Panc1 (cell line): ENCODE measurements at regions not wholly inside any gene's neighbourhood (a gene's known extent, or its start where the extent isn't known, plus 50 kb on each side); places are given as distances from the start of the nearest gene placed in this dataset.
"Not testable (repeated sequence)": the region's sequence is repeated elsewhere in the genome, so short reads cannot be mapped to it uniquely, and the experiment has no call there.

Experiments used
- ATAC-seq: fragments of 200-7000 bp; cut with Tn5 transposase; 2 replicates; pipeline ENCODE4 v1.9.1; 2020; ENCODE audit warnings: mild to moderate bottlenecking, moderate library complexity
- BruUV-seq: library from RNA; stranded (reverse); fragments of 400-500 nt; replicated peaks from 2 replicates; lab custom pipeline; 2021; lab: Mats Ljungman, UMichigan
- CTCF ChIA-PET: fragments of 300-600 bp; sonication (Branson Sonifier 250); formaldehyde crosslinking; loops from one replicate; lab custom pipeline; 2022; ENCODE audit warnings: antibody characterized with exemption; lab: Charles Lee
- POLR2A ChIA-PET: fragments of 300-600 bp; sonication (Branson Sonifier 250); formaldehyde crosslinking; loops from one replicate; lab custom pipeline; 2022; ENCODE audit warnings: antibody characterized with exemption; lab: Charles Lee
- DNase-seq: peaks from one replicate; pipeline ENCODE4 v3.0.0-alpha.2; 2010; ENCODE audit warnings: low read depth, low spot score
- H3K27ac ChIP-seq: 2 replicates; pipeline ENCODE4 v1.5.1; 2011; ENCODE audit warnings: mild to moderate bottlenecking, low read length, inconsistent platforms
- H3K27me3 ChIP-seq: fragments of 200-500 bp; sonication (Bioruptor generic); 2 replicates; pipeline ENCODE4 v1.6.0; 2014; ENCODE audit warnings: low read length, inconsistent platforms; ENCODE audit not compliant: control insufficient read depth, insufficient read depth
- H3K36me3 ChIP-seq: fragments of 200-500 bp; sonication (Bioruptor generic); 2 replicates; pipeline ENCODE4 v1.5.1; 2014; ENCODE audit warnings: inconsistent platforms, mild to moderate bottlenecking, low read length, moderate library complexity; ENCODE audit not compliant: control insufficient read depth, insufficient read depth
- H3K4me1 ChIP-seq: 2 replicates; pipeline ENCODE4 v1.5.1; 2011; ENCODE audit warnings: inconsistent platforms, mild to moderate bottlenecking, low read length, moderate library complexity; ENCODE audit not compliant: control insufficient read depth, insufficient read depth
- H3K4me3 ChIP-seq, 2 experiments: 2 replicates each; pipeline ENCODE4 v1.5.1; 2011 to 2012; ENCODE audit warnings: low read depth in 2 of 2, low read length in 2 of 2, mild to moderate bottlenecking in 2 of 2, inconsistent platforms in 1 of 2, moderate library complexity in 1 of 2
- H3K9me3 ChIP-seq: fragments of 200-500 bp; sonication (Bioruptor generic); 2 replicates; pipeline ENCODE4 v1.5.1; 2014; ENCODE audit warnings: low read depth, mild to moderate bottlenecking, inconsistent platforms, low read length, moderate library complexity; ENCODE audit not compliant: control insufficient read depth, insufficient read depth
- POLR2AphosphoS5 ChIP-seq: IDR thresholded peaks from 2 replicates; pipeline ENCODE4 v1.6.1; 2012; ENCODE audit warnings: mild to moderate bottlenecking, low read depth, low read length, moderate library complexity
- SIN3A ChIP-seq: IDR thresholded peaks from 2 replicates; pipeline ENCODE4 v1.6.1; 2012; ENCODE audit warnings: low read depth, mild to moderate bottlenecking, low read length, moderate library complexity, borderline replicate concordance; ENCODE audit not compliant: insufficient read depth
- TCF7L2 ChIP-seq: IDR thresholded peaks from 2 replicates; pipeline ENCODE4 v1.6.1; 2011; ENCODE audit warnings: mild to moderate bottlenecking, low read depth, low read length, inconsistent platforms
- in situ Hi-C: cut with HindIII; loops from 2 replicates; pipeline ENCODE4 v1.10.0; 2016; ENCODE audit warnings: low sequenced_read_pairs, low pct_unique_long_range_greater_than_20kb
- intact Hi-C: fragments of 100-400 bp; cut with micrococcal nuclease; formaldehyde crosslinking; loops from one replicate; pipeline ENCODE4 v1.10.0; 2022; ENCODE audit not compliant: unreplicated experiment
- TF ChIP-seq, protein P1 (sequence below): fragments of 450-650 bp; IDR thresholded peaks from 2 replicates; pipeline ENCODE4 v1.5.1; 2017; ENCODE audit warnings: mild to moderate bottlenecking
- TF ChIP-seq, protein P2 (sequence below), 2 experiments: IDR thresholded peaks; 2 replicates each; pipeline ENCODE4 v1.6.1; 2011 to 2012; ENCODE audit warnings: low read depth in 2 of 2, control low read depth in 1 of 2, low read length in 1 of 2, mild to moderate bottlenecking in 1 of 2, moderate library complexity in 1 of 2; ENCODE audit not compliant: insufficient read depth in 1 of 2

DNA sequence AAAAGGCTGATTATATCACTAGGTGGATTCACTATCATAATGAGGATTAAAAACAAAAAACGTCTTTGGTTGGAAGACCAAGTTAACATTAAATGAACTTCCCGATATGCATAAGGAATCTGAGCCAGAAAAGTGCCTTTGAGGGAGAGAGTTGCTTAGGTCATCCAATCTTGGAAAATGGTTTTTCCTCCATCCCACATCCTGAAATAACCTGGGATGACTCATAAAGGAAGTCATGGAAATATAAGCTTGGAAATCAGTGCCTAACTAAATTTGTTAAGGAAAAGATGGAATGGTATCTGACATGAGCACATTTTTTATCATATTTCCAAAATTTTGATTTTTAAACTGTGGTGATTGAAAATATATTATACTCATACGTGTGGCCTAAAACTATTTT, 66.0 kb downstream of the KBTBD8 start:
- in situ Hi-C loops (no loop called here), intact Hi-C loops (no loop called here)
- no peaks in the 10 kb centered on the region for H3K36me3 ChIP-seq
- no peaks in the 10 kb centered on the region for H3K4me1 ChIP-seq
- H3K27ac ChIP-seq: no peak overlapping the region
- BruUV-seq: no TSS peak
- no peaks in the 10 kb centered on the region for H3K27me3 ChIP-seq
- no peak for ATAC-seq
- POLR2A ChIA-PET: no interaction called here
- H3K4me3 ChIP-seq: no peak overlapping the region
- no peak for DNase-seq
- H3K9me3 ChIP-seq: no peaks in the 10 kb centered on the region
- TF ChIP-seq TCF7L2 (no peak), SIN3A (no peak)
- CTCF ChIA-PET: no interaction called here

DNA sequence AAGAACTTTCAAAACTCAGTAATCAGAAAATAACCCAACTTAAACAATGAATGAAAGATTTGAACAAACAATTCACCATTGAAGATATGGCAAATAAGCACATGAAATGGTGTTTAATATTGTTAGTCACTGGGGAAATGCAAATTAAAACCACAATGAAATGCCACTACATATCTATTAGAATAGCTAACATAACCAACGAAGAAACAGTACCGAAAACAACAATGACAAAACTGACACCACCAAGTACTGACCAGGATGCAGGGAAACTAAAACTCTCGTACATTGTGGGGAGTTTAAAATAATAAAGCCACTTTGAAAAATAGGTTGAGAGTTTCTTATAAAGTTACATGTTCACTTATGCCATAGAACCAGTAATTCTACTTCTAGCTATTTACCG, 69.1 kb downstream of the KBTBD8 start:
- no peaks in the 10 kb centered on the region for H3K9me3 ChIP-seq
- H3K4me1 ChIP-seq: no peaks in the 10 kb centered on the region
- in situ Hi-C loops: no loop called here
- H3K27ac ChIP-seq: no peak overlapping the region
- no peaks in the 10 kb centered on the region for H3K36me3 ChIP-seq
- intact Hi-C loops: no loop called here
- DNase-seq (no peak), ATAC-seq (no peak)
- TF ChIP-seq, protein P1, sequence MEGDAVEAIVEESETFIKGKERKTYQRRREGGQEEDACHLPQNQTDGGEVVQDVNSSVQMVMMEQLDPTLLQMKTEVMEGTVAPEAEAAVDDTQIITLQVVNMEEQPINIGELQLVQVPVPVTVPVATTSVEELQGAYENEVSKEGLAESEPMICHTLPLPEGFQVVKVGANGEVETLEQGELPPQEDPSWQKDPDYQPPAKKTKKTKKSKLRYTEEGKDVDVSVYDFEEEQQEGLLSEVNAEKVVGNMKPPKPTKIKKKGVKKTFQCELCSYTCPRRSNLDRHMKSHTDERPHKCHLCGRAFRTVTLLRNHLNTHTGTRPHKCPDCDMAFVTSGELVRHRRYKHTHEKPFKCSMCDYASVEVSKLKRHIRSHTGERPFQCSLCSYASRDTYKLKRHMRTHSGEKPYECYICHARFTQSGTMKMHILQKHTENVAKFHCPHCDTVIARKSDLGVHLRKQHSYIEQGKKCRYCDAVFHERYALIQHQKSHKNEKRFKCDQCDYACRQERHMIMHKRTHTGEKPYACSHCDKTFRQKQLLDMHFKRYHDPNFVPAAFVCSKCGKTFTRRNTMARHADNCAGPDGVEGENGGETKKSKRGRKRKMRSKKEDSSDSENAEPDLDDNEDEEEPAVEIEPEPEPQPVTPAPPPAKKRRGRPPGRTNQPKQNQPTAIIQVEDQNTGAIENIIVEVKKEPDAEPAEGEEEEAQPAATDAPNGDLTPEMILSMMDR: no peak
- TF ChIP-seq, protein P2, sequence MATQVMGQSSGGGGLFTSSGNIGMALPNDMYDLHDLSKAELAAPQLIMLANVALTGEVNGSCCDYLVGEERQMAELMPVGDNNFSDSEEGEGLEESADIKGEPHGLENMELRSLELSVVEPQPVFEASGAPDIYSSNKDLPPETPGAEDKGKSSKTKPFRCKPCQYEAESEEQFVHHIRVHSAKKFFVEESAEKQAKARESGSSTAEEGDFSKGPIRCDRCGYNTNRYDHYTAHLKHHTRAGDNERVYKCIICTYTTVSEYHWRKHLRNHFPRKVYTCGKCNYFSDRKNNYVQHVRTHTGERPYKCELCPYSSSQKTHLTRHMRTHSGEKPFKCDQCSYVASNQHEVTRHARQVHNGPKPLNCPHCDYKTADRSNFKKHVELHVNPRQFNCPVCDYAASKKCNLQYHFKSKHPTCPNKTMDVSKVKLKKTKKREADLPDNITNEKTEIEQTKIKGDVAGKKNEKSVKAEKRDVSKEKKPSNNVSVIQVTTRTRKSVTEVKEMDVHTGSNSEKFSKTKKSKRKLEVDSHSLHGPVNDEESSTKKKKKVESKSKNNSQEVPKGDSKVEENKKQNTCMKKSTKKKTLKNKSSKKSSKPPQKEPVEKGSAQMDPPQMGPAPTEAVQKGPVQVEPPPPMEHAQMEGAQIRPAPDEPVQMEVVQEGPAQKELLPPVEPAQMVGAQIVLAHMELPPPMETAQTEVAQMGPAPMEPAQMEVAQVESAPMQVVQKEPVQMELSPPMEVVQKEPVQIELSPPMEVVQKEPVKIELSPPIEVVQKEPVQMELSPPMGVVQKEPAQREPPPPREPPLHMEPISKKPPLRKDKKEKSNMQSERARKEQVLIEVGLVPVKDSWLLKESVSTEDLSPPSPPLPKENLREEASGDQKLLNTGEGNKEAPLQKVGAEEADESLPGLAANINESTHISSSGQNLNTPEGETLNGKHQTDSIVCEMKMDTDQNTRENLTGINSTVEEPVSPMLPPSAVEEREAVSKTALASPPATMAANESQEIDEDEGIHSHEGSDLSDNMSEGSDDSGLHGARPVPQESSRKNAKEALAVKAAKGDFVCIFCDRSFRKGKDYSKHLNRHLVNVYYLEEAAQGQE (IDR thresholded peaks at IDR 0.05; ENCODE audit: insufficient read depth in 1 of 2, low read depth in 2 of 2, low read length in 1 of 2): no peak
- no peak for TF ChIP-seq POLR2AphosphoS5
- no peak for TF ChIP-seq SIN3A
- TF ChIP-seq TCF7L2: no peak
- ChIA-PET CTCF (no interaction called here), POLR2A (no interaction called here)
- no TSS peak for BruUV-seq
- H3K27me3 ChIP-seq: no peaks in the 10 kb centered on the region
- no peak overlapping the region for H3K4me3 ChIP-seq

DNA sequence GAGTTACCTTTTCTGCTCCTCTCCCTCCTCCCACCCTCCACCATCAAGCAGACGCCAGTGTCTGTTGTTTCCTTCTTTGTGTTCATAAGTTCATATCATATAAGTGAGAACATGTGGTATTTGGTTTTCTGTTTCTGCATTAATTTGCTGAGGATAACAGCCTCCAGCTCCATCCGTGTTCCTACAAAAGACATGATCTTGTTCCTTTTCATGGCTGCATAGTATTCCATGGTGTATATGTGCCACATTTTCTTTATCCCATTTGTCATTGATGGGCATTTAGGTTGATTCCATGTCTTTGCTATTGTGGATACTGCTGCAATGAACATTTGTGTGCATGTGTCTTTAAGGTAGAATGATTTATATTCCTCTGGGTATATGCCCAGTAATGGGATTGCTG, 74.5 kb downstream of the KBTBD8 start:
- in situ Hi-C loops, ATAC-seq, H3K4me3 ChIP-seq, DNase-seq, H3K36me3 ChIP-seq, BruUV-seq, POLR2A ChIA-PET, intact Hi-C loops, H3K9me3 ChIP-seq, CTCF ChIA-PET, H3K4me1 ChIP-seq, H3K27ac ChIP-seq, H3K27me3 ChIP-seq: not testable (repeated sequence)
